Type B pancreatic cell (in vitro differentiated cells): ENCODE measurements at regions not wholly inside any gene's neighbourhood (a gene's known extent, or its start where the extent isn't known, plus 50 kb on each side); places are given as distances from the start of the nearest gene placed in this dataset.

Source experiments
- DNase-seq: peaks from one replicate; pipeline ENCODE4 v3.0.0; 2021; ENCODE audit warnings: mixed read lengths; ENCODE audit not compliant: unreplicated experiment; ENCODE audit errors: extremely low spot score
- H3K27ac Mint-ChIP-seq: 2 replicates; pipeline ENCODE4 v1.8.0; 2021; ENCODE audit warnings: mild to moderate bottlenecking, mixed read lengths
- H3K27me3 Mint-ChIP-seq: 2 replicates; pipeline ENCODE4 v1.8.0; 2021; ENCODE audit warnings: mixed read lengths
- H3K36me3 Mint-ChIP-seq: 2 replicates; pipeline ENCODE4 v1.8.0; 2021; ENCODE audit warnings: mixed read lengths
- H3K4me1 Mint-ChIP-seq: one replicate; pipeline ENCODE4 v1.8.0; 2021; ENCODE audit warnings: mixed read lengths; ENCODE audit not compliant: unreplicated experiment
- H3K4me3 Mint-ChIP-seq: 2 replicates; pipeline ENCODE4 v1.8.0; 2021; ENCODE audit warnings: mild to moderate bottlenecking, mixed read lengths
- H3K9me3 Mint-ChIP-seq: 2 replicates; pipeline ENCODE4 v1.8.0; 2021; ENCODE audit warnings: mixed read lengths
- TF ChIP-seq, protein P1 (sequence below): fragments of 200-600 bp; sonication (generic); conservative IDR thresholded peaks from 2 replicates; pipeline ENCODE4 v1.5.0; 2021; ENCODE audit warnings: antibody characterized with exemption, mild to moderate bottlenecking

DNA sequence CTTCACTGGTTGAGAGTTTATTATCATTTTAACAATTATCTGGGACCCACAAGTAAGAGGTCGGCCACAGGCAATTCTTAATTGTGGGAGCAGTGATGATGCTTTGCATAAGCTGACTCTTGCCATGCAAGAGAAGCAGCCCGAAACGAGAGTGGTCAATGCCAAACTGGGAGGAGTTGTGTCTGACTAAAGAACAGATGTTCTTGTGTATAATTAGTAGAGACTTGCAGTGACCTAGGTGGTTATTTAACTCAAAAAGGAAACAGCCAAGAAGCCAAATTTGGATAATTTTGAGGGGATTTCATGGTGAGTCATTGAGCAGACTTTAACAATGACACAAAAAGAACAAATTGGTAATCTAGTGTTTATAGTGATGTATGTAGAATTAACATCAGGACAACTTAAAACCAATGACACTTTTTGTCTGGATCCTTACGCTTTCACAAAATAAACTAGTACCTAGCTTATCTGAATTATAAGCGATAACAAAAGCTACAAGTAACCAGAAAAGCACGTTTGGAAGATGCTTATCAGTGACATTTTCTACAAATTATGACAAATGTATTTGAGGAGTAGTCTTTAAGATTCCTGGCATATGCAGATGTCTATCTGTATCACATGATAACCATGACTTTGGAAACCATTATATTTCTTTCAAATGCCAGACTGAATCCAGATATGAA, 184.7 kb upstream of the DLGAP1 start:
- H3K4me1 Mint-ChIP-seq, result peaks cover 6% of the 10 kb centered on the region
- no peak overlapping the region for H3K4me3 Mint-ChIP-seq
- H3K36me3 Mint-ChIP-seq, result no peaks in the 10 kb centered on the region
- peaks cover 22% of the 10 kb centered on the region for H3K27me3 Mint-ChIP-seq
- no peak for DNase-seq
- TF ChIP-seq, protein P1, sequence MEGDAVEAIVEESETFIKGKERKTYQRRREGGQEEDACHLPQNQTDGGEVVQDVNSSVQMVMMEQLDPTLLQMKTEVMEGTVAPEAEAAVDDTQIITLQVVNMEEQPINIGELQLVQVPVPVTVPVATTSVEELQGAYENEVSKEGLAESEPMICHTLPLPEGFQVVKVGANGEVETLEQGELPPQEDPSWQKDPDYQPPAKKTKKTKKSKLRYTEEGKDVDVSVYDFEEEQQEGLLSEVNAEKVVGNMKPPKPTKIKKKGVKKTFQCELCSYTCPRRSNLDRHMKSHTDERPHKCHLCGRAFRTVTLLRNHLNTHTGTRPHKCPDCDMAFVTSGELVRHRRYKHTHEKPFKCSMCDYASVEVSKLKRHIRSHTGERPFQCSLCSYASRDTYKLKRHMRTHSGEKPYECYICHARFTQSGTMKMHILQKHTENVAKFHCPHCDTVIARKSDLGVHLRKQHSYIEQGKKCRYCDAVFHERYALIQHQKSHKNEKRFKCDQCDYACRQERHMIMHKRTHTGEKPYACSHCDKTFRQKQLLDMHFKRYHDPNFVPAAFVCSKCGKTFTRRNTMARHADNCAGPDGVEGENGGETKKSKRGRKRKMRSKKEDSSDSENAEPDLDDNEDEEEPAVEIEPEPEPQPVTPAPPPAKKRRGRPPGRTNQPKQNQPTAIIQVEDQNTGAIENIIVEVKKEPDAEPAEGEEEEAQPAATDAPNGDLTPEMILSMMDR, result no peak
- H3K9me3 Mint-ChIP-seq, result no peaks in the 10 kb centered on the region
- H3K27ac Mint-ChIP-seq, result no peak overlapping the region

DNA sequence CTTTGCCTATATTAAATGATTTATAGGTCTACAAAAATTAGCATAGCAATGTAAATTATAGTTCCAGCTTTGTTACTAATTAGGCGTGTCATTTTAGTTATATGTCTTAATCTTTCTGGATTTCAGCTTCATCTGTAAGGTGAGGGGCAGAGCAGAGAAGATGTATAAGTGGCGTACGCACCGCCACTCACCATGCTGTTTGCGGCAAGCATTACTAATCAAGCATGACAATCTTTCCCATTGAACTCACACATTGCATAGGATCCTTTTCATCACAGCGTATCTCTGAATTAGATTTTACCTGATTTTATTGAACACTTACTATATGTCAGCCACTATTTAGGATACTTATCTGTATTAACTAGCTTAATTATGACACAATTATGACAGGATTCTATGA, 183.6 kb upstream of the DLGAP1 start:
- H3K27ac Mint-ChIP-seq, result no peak overlapping the region
- DNase-seq, result no peak

DNA sequence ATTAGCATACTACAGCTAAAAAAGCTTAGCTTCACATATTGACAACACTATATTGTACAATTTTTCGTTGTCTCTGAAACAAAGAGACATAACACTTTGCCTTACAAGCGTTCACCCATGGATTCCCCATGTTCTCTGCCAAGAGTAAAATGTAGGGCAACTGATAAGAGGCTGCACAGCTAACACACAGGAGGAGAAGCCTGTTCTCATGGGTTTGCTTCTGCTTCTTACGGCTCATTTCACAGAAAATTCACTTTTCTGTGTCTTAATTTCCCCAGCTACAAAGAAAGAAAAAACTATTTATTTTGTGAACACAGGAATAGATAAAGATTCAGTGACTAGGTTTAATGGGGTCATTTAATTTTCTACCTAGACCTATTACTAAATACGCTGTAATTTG, 182.8 kb upstream of the DLGAP1 start:
- TF ChIP-seq, protein P1, result no peak
- no peaks in the 10 kb centered on the region for H3K36me3 Mint-ChIP-seq
- H3K4me3 Mint-ChIP-seq, result no peak overlapping the region
- no peak overlapping the region for H3K27ac Mint-ChIP-seq
- H3K27me3 Mint-ChIP-seq, result peaks cover 17% of the 10 kb centered on the region
- no peaks in the 10 kb centered on the region for H3K9me3 Mint-ChIP-seq
- DNase-seq, result no peak
- peaks cover 6% of the 10 kb centered on the region for H3K4me1 Mint-ChIP-seq

More for the DNA sequence above, 183.6 kb upstream of the DLGAP1 start:
- TF ChIP-seq, protein P1, result no peak
- H3K4me3 Mint-ChIP-seq, result no peak overlapping the region
- no peaks in the 10 kb centered on the region for H3K36me3 Mint-ChIP-seq
- H3K4me1 Mint-ChIP-seq, result peaks cover 6% of the 10 kb centered on the region
- H3K27me3 Mint-ChIP-seq, result peaks cover 22% of the 10 kb centered on the region
- H3K9me3 Mint-ChIP-seq, result no peaks in the 10 kb centered on the region

DNA sequence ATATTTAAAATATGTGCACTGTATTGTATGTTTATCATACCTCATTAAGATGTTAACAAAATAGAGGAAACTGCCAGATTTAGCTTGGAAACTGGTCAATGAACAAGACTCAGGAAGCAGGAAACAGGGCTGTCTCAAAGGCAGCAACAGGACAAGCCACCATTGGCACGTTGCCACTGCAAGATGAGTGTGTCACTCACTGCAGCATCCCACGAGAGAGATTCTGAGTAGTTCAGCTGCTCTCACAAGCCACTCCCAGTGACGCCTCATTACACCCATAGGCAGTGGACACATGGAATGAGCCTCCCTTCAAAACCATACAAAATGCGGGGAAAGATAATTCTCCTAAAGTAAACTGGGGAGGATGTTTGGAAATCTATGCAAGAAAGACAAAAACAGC, 181.9 kb upstream of the DLGAP1 start:
- H3K4me3 Mint-ChIP-seq, result no peak overlapping the region
- DNase-seq, result no peak

DNA sequence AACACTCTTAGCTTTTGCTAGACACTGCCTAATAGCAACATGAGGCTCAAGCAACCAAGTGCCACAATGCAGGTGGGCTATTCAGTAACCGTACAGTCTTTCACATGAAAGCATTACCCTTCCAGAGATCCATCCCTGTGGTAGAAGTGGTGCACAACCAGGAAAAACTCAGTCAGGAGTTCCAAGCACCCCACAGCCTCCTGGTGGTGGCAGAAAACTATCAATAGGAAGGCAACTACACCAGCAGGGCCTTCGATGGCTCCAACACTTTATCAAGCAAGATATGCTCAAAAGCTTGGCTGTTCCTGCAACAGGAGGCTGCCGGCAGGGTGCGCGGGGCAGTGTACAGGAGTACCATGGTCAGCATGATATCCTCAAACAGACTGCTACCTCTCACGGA, 176.1 kb upstream of the DLGAP1 start:
- Mint-ChIP-seq H3K36me3 (no peaks in the 10 kb centered on the region), H3K27ac (no peak overlapping the region), H3K4me3 (no peak overlapping the region), H3K27me3 (peaks cover 3% of the 10 kb centered on the region), H3K4me1 (no peaks in the 10 kb centered on the region), H3K9me3 (no peaks in the 10 kb centered on the region)
- TF ChIP-seq, protein P1, result no peak
- no peak for DNase-seq

More for the DNA sequence above, 181.9 kb upstream of the DLGAP1 start:
- Mint-ChIP-seq H3K4me1 (peaks cover 5% of the 10 kb centered on the region), H3K9me3 (no peaks in the 10 kb centered on the region), H3K27me3 (peaks cover 12% of the 10 kb centered on the region), H3K27ac (no peak overlapping the region), H3K36me3 (no peaks in the 10 kb centered on the region)
- TF ChIP-seq, protein P1, result no peak
